SH-SY5Y (cell line): ENCODE measurements at regions not wholly inside any gene's neighbourhood (a gene's known extent, or its start where the extent isn't known, plus 50 kb on each side); places are given as distances from the start of the nearest gene placed in this dataset.

Experiments
- GATA2 ChIP-seq: IDR thresholded peaks from 2 replicates; pipeline ENCODE4 v1.6.1; 2011; ENCODE audit warnings: mild to moderate bottlenecking, low read depth, low read length
- GATA3 ChIP-seq: IDR thresholded peaks from 2 replicates; pipeline ENCODE4 v1.6.1; 2011; ENCODE audit warnings: low read depth, mild to moderate bottlenecking, low read length, moderate library complexity

GRCh38 chr1:208895820-208896219, 651.6 kb upstream of the PLXNA2 start:
- TF ChIP-seq GATA2 (no peak), GATA3 (no peak)

GRCh38 chr1:208896768-208897167, 652.6 kb upstream of the PLXNA2 start:
- TF ChIP-seq GATA3 = no peak
- no peak for TF ChIP-seq GATA2

GRCh38 chr1:208899438-208899837, 655.3 kb upstream of the PLXNA2 start:
- TF ChIP-seq GATA2 (no peak), GATA3 (no peak)

DNA sequence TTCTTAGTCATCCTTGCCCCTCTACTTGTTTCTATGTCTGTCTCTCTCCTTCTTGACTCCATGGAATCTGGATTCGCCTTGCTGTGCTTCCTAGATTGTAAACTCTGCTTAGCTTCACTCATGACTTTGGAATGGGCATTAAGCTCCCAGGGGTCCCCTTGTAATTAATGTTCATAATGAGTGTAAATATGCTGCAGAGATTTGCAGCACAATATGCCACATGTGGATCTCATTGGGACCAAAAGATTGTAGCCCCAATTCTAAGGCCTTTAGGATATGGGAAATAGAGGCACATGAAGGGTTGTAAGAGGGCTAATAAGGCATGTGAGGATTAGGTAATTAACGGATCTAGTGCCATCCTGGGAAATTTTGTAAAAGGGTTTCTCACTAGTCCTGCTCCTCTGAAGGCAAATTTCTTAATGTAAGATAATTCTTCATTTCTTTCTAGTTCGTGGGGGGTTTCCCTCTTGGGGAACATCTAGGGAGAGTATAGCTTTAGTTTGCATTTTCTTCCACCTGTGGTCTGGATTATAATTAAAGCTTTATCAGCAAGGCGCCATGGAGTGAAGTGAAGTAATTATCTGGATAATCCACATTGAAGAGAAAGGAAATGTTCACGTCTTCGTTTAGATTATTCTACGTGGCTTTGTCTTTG, 659.2 kb upstream of the PLXNA2 start:
- TF ChIP-seq GATA3 = no peak
- no peak for TF ChIP-seq GATA2

DNA sequence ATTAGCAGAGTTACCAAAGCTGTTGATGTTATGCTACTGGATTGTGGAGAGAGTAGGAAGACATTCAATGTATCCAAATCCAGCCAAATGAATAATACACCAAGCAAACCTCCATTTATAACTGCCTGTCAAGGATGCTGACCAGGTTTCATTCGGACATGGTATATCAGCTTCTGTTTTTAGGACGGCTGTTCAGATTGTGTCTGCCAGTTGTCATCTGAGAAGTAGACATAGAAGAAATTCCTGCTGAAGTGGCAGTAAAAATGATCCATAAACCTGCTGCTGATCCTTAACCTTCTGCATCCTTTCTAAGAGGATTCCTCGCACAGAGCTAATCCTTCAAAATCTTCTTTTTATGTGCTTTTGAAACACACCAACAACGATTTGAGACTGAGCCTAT, 663.6 kb upstream of the PLXNA2 start:
- TF ChIP-seq GATA2 (no peak), GATA3 (no peak)

GRCh38 chr1:208909011-208909984, 665.1 kb upstream of the PLXNA2 start:
- TF ChIP-seq GATA3 (no peak), GATA2 (no peak)

DNA sequence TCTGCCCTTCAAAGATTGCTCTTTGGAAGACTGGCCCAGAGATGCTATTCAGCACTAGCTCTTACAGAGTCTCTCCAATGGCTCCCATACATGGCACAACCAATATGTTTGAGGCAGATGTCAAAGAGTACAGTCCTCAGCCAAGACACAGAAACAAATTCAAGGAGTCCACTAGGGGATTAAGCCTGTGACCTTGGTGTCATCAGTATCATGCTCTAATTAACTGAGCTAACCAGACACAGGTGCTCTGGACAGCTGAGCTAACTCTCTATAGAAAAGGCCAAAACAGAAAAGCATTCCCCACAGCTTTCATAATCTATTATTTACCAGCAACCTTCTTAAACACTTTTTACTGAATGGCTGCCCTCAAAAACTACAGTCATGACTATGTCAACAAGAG, 666.0 kb upstream of the PLXNA2 start:
- TF ChIP-seq GATA2 = no peak
- no peak for TF ChIP-seq GATA3

DNA sequence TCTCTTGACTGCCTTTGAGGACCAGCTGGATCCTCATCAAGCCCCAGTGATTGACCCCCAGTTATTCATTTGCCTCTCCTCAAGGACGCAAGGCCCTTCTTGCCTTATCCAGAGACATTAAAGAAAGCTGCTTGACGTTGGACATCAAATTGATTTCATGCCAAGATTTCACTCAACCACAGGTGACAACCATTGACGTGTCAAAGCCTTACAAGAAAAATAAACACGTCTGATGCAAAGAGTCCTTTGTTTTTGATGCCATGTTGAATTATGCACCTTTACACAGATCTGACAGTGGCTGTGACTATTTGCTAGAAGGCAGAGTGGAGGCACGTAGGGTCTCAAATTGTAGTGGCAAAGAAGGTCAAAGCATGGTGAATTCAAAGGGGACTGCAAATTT, 666.2 kb upstream of the CAMK1G start:
- TF ChIP-seq GATA2 (no peak), GATA3 (no peak)

DNA sequence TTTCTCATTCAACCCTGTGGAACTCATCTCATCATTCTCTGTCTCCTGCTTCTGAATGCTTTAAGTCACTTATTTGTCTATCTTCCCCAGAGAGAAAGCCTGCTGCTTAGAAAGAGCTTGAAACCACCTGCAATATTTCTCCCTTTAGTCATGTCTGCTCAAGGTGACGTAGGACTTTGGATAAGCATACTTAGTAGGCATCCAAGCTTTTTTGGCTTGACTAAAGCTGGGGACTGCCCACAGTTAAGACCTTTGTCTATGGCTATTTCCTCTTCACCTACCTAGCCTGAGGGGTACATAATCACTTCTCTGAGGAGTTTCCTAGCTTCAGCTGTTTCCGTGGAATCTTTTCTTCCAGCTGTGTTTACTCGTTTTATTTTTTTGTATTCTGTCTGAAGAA, 665.8 kb upstream of the CAMK1G start:
- TF ChIP-seq GATA2 (no peak), GATA3 (no peak)

DNA sequence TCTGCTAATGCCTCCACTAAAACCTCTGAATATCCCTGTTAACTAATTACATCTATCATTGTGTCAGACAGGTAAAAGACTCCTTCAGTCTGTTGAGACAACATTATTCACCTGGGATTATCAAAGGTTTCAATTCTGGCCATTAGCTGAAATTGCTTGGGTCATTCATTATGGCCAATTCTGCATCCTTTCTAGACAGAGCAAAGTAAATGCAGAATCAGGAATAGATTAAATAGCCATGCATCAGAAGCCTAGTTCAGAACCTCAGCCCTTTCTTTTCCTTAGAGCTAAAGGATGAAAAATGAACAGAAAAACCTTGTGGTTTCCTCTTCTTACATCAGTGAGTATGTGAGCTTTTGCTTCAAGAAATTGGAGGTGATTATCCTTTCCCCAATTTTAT, 665.4 kb upstream of the CAMK1G start:
- TF ChIP-seq GATA3 (no peak), GATA2 (no peak)

DNA sequence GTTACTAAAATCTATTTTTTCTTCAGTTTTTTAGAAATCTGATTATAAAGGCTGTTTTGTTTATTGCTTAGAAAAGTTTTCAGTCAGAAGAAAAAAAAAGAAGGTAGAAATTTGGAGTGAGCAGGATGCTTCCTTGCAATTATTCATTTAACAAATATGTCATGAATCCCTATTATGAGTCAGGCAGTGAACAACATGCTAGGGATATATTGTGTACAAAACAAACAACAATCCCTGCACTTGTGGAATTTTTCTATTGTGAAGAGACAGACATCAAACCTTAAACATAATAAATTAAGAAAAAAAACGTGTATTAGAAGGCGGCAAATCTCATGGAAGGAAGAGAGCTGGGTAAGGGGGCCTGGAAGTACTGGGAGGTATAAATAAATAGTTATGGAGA, 664.1 kb upstream of the CAMK1G start:
- TF ChIP-seq GATA3 (no peak), GATA2 (no peak)

DNA sequence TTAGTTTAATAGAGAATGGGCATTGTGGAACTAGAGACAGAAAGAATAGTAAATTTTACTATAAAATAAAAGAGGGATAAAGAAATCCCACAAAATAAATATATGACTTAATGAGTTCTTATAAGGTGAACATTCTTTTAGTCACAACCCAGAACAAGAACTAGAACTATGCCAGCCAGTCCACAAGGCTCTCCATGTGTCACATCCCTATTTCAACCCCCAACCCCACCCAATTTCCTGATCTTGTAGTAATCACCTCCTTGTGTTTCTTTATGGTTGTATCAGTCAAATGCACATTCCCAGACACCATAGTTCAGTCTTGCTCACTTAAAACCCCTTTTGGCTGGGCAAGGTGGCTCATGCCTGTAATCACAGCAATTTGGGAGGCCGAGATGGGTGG, 662.3 kb upstream of the CAMK1G start:
- TF ChIP-seq GATA2 (no peak), GATA3 (no peak)

DNA sequence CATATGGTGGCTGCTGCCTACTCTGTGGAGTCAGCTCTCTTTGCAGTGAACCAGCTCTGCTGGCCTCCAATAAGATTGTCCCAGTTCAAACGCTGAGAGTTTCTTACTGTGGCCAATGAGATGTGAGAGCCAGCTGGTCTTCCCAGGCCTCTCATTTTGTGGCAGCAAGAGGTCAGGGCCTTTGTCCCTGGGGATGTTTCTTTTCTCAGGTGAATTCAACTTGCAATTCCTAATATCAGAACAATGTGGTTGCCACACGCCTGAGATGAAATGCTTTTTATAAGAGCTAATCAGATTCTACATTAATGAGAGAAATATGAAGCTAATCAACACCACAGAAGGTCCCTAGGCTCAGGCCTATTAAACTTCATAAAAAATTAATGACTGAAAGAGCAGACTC, 660.1 kb upstream of the CAMK1G start:
- TF ChIP-seq GATA2 (no peak), GATA3 (no peak)

DNA sequence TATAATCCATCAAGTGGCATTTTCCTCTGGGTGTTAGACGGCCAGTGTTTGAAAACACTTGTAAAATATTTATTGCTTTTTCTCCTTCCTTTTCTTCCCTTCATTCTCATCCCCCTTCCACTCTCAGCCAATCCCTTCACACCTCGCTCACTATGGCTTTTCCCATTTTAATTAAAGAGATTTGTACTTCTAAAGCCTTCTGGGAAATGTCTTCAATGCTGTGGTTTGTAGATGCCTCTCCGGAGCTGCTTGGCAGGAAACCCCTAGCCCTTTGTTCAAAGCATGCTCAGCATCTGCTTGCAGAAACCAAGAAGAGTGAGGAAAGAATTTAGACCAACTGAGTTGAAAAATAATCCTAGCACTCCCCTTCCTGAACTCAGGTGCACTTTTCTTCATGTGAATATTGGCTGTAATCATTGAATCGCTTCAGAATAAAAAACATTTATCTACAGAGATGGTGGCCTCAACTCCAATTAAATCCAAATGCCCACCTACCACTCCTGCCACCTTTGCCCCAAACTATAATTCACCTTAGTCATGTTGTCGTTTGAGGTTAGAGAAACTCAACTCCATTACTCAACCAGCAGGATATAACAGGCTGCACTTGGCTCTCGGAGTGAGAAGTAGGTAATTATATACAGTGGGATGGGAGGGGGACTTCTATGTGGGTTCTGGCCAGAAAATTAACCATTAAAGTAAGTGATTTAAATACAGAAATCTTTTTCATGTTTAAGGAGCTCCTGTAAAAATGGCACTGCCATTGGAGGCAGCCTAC, 659.4 kb upstream of the CAMK1G start:
- TF ChIP-seq GATA2 (no peak), GATA3 (no peak)
